SK-N-SH treated with all-trans-retinoic acid at 6 μM for 48 hours (cell line): ENCODE measurements at regions not wholly inside any gene's neighbourhood (a gene's known extent, or its start where the extent isn't known, plus 50 kb on each side); places are given as distances from the start of the nearest gene placed in this dataset.

Experiments
- ATAC-seq: fragments of 200-7000 bp; cut with Tn5 transposase; 3 replicates; pipeline ENCODE4 v1.9.1; 2020; ENCODE audit warnings: mild to moderate bottlenecking, moderate library complexity
- ARNTL ChIP-seq: fragments of 450-650 bp; formaldehyde crosslinking; IDR thresholded peaks from 2 replicates; pipeline ENCODE4 v1.5.0; 2020; ENCODE audit warnings: low read depth, mild to moderate bottlenecking, moderate library complexity, borderline replicate concordance
- CSDC2 ChIP-seq: fragments of 250-450 bp; sonication (Bioruptor Pico); IDR thresholded peaks from 2 replicates; pipeline ENCODE4 v1.5.0; 2020; ENCODE audit warnings: mild to moderate bottlenecking, moderate library complexity
- ESRRG ChIP-seq: fragments of 250-450 bp; sonication (Bioruptor Pico); IDR thresholded peaks from 2 replicates; pipeline ENCODE4 v1.6.1; 2021; ENCODE audit warnings: mild to moderate bottlenecking
- GLIS3 ChIP-seq: fragments of 250-450 bp; sonication (Bioruptor Pico); IDR thresholded peaks from 2 replicates; pipeline ENCODE4 v1.5.0; 2020; ENCODE audit warnings: mild to moderate bottlenecking, moderate library complexity
- ISL1 ChIP-seq: fragments of 250-450 bp; sonication (Bioruptor Pico); IDR thresholded peaks from 2 replicates; pipeline ENCODE4 v2.1.2; 2022; ENCODE audit warnings: mild to moderate bottlenecking, moderate library complexity
- OSR1 ChIP-seq: fragments of 250-450 bp; sonication (Bioruptor Pico); IDR thresholded peaks from 2 replicates; pipeline ENCODE4 v1.8.0; 2022; ENCODE audit warnings: moderate library complexity, mild to moderate bottlenecking, inconsistent platforms
- PPARA ChIP-seq: fragments of 250-450 bp; sonication (Bioruptor Pico); IDR thresholded peaks from 2 replicates; pipeline ENCODE4 v1.5.0; 2020; ENCODE audit warnings: mild to moderate bottlenecking, borderline replicate concordance
- RARB ChIP-seq: fragments of 250-450 bp; sonication (Bioruptor Pico); IDR thresholded peaks from 2 replicates; pipeline ENCODE4 v1.8.0; 2021; ENCODE audit warnings: mild to moderate bottlenecking, moderate library complexity
- TCF4 ChIP-seq: fragments of 250-450 bp; sonication (Bioruptor Pico); IDR thresholded peaks from 2 replicates; pipeline ENCODE4 v1.8.0; 2021; ENCODE audit warnings: mild to moderate bottlenecking, moderate library complexity, borderline replicate concordance
- TOX ChIP-seq: fragments of 250-450 bp; sonication (Bioruptor Pico); IDR thresholded peaks from 2 replicates; pipeline ENCODE4 v1.8.0; 2021; ENCODE audit warnings: mild to moderate bottlenecking, moderate library complexity, borderline replicate concordance
- ZC3H10 ChIP-seq: fragments of 250-450 bp; sonication (Bioruptor Pico); IDR thresholded peaks from 2 replicates; pipeline ENCODE4 v1.5.1; 2021; ENCODE audit warnings: mild to moderate bottlenecking, moderate library complexity
- ZFP3 ChIP-seq: fragments of 250-450 bp; sonication (Bioruptor Pico); IDR thresholded peaks from 2 replicates; pipeline ENCODE4 v1.5.0; 2020; ENCODE audit warnings: mild to moderate bottlenecking, moderate library complexity
- ZNF565 ChIP-seq: fragments of 450-650 bp; formaldehyde crosslinking; conservative IDR thresholded peaks from 2 replicates; pipeline ENCODE4 v1.5.0; 2020; ENCODE audit warnings: low read depth, mild to moderate bottlenecking, moderate library complexity
- ZNF70 ChIP-seq: fragments of 450-650 bp; formaldehyde crosslinking; IDR thresholded peaks from 2 replicates; pipeline ENCODE4 v1.5.0; 2020; ENCODE audit warnings: mild to moderate bottlenecking, moderate library complexity
- ZNF8 ChIP-seq: fragments of 450-650 bp; formaldehyde crosslinking; IDR thresholded peaks from 2 replicates; pipeline ENCODE4 v1.5.0; 2020; ENCODE audit warnings: mild to moderate bottlenecking, moderate library complexity
- TF ChIP-seq, protein P1 (sequence below): fragments of 250-450 bp; sonication (Bioruptor Pico); IDR thresholded peaks from 2 replicates; pipeline ENCODE4 v1.8.0; 2021; ENCODE audit warnings: low read depth, mild to moderate bottlenecking, moderate library complexity, borderline replicate concordance
- TF ChIP-seq, protein P2 (sequence below): fragments of 250-450 bp; sonication (Bioruptor Pico); IDR thresholded peaks from 2 replicates; pipeline ENCODE4 v1.5.1; 2021; ENCODE audit warnings: mild to moderate bottlenecking, moderate library complexity
- TF ChIP-seq, protein P3 (sequence below): fragments of 250-450 bp; sonication (Bioruptor Pico); IDR thresholded peaks from 2 replicates; pipeline ENCODE4 v1.8.0; 2020; ENCODE audit warnings: mild to moderate bottlenecking, moderate library complexity, borderline replicate concordance
- TF ChIP-seq, protein P4 (sequence below): fragments of 250-450 bp; sonication (Bioruptor Pico); IDR thresholded peaks from 2 replicates; pipeline ENCODE4 v1.5.1; 2020; ENCODE audit warnings: low read depth, mild to moderate bottlenecking, moderate library complexity

DNA sequence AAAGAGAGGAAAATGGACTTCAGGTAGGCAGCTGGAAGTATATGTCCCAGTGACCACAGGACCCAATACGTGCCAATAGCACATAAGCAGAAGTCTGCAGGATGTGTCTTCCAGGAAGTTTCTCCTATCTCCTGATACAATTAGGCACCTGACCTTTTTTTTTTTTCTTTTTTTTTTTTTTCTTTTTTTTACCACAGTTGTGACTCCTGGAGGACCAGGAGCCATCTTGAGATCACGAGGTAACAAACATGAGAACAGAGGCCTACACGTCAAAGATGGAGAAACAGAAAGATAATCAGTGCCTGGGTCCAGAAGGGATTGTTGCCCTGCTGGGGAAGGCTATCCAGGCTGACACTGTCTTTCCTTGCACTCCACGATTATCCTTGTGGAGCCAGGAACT lies 312.4 kb upstream of the NEBL start:
- TF ChIP-seq ISL1 (CRISPR knock-in tag): no peak
- no peak for TF ChIP-seq RARB (CRISPR knock-in tag)
- TF ChIP-seq ZNF565: no peak
- no peak for TF ChIP-seq ZFP3 (CRISPR knock-in tag)
- TF ChIP-seq GLIS3: no peak
- no peak for TF ChIP-seq TOX (CRISPR knock-in tag)
- TF ChIP-seq, protein P1, sequence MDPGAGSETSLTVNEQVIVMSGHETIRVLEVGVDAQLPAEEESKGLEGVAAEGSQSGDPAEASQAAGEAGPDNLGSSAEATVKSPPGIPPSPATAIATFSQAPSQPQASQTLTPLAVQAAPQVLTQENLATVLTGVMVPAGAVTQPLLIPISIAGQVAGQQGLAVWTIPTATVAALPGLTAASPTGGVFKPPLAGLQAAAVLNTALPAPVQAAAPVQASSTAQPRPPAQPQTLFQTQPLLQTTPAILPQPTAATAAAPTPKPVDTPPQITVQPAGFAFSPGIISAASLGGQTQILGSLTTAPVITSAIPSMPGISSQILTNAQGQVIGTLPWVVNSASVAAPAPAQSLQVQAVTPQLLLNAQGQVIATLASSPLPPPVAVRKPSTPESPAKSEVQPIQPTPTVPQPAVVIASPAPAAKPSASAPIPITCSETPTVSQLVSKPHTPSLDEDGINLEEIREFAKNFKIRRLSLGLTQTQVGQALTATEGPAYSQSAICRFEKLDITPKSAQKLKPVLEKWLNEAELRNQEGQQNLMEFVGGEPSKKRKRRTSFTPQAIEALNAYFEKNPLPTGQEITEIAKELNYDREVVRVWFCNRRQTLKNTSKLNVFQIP (CRISPR knock-in tag): no peak
- no peak for TF ChIP-seq ZC3H10 (CRISPR knock-in tag)
- TF ChIP-seq, protein P2, sequence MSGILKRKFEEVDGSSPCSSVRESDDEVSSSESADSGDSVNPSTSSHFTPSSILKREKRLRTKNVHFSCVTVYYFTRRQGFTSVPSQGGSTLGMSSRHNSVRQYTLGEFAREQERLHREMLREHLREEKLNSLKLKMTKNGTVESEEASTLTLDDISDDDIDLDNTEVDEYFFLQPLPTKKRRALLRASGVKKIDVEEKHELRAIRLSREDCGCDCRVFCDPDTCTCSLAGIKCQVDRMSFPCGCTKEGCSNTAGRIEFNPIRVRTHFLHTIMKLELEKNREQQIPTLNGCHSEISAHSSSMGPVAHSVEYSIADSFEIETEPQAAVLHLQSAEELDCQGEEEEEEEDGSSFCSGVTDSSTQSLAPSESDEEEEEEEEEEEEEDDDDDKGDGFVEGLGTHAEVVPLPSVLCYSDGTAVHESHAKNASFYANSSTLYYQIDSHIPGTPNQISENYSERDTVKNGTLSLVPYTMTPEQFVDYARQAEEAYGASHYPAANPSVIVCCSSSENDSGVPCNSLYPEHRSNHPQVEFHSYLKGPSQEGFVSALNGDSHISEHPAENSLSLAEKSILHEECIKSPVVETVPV (CRISPR knock-in tag): no peak
- TF ChIP-seq, protein P3, sequence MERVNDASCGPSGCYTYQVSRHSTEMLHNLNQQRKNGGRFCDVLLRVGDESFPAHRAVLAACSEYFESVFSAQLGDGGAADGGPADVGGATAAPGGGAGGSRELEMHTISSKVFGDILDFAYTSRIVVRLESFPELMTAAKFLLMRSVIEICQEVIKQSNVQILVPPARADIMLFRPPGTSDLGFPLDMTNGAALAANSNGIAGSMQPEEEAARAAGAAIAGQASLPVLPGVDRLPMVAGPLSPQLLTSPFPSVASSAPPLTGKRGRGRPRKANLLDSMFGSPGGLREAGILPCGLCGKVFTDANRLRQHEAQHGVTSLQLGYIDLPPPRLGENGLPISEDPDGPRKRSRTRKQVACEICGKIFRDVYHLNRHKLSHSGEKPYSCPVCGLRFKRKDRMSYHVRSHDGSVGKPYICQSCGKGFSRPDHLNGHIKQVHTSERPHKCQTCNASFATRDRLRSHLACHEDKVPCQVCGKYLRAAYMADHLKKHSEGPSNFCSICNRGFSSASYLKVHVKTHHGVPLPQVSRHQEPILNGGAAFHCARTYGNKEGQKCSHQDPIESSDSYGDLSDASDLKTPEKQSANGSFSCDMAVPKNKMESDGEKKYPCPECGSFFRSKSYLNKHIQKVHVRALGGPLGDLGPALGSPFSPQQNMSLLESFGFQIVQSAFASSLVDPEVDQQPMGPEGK (CRISPR knock-in tag): no peak
- ATAC-seq: no peak

DNA sequence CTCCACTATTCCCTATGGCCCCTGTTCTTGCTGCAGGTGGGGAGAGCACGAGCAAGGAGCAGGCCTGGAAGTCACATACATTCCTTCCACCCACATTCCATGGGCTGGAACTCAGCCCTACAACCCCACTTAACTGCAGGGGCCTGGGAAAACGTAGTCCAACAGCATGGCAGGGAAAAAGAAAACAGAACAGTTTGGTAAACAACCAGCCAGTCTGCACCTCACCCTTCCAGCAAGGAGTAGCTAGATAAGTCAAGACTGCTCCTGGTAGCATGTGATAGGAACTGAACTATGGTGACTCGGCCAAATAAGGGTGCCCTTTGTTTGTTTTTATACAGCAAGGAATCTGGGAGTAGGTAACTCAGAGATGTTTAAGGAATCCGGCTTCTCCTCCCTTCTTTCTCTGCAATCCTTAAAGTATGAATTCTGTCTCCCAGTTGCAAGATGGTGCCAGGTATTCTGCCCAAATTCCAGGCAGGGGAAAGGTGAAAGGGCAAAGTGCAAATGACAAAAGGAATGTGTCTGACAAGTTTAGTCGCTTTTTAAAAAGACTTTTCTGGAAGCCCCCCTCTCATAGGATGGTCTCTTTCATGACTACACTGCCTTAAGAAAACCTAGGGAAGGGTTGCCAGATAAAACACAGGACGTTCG lies 311.7 kb upstream of the NEBL start:
- no peak for ATAC-seq
- TF ChIP-seq GLIS3 (no peak), PPARA (CRISPR knock-in tag) (no peak), ARNTL (CRISPR knock-in tag) (no peak), ESRRG (CRISPR knock-in tag) (no peak), CSDC2 (CRISPR knock-in tag) (no peak), ISL1 (CRISPR knock-in tag) (no peak), ZC3H10 (CRISPR knock-in tag) (no peak), TCF4 (CRISPR knock-in tag) (no peak), TOX (CRISPR knock-in tag) (no peak), RARB (CRISPR knock-in tag) (no peak), ZNF8 (no peak)
- TF ChIP-seq, protein P4, sequence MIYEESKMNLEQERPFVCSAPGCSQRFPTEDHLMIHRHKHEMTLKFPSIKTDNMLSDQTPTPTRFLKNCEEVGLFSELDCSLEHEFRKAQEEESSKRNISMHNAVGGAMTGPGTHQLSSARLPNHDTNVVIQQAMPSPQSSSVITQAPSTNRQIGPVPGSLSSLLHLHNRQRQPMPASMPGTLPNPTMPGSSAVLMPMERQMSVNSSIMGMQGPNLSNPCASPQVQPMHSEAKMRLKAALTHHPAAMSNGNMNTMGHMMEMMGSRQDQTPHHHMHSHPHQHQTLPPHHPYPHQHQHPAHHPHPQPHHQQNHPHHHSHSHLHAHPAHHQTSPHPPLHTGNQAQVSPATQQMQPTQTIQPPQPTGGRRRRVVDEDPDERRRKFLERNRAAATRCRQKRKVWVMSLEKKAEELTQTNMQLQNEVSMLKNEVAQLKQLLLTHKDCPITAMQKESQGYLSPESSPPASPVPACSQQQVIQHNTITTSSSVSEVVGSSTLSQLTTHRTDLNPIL (CRISPR knock-in tag): no peak
- TF ChIP-seq, protein P3 (CRISPR knock-in tag): no peak
- TF ChIP-seq, protein P2 (CRISPR knock-in tag): no peak

DNA sequence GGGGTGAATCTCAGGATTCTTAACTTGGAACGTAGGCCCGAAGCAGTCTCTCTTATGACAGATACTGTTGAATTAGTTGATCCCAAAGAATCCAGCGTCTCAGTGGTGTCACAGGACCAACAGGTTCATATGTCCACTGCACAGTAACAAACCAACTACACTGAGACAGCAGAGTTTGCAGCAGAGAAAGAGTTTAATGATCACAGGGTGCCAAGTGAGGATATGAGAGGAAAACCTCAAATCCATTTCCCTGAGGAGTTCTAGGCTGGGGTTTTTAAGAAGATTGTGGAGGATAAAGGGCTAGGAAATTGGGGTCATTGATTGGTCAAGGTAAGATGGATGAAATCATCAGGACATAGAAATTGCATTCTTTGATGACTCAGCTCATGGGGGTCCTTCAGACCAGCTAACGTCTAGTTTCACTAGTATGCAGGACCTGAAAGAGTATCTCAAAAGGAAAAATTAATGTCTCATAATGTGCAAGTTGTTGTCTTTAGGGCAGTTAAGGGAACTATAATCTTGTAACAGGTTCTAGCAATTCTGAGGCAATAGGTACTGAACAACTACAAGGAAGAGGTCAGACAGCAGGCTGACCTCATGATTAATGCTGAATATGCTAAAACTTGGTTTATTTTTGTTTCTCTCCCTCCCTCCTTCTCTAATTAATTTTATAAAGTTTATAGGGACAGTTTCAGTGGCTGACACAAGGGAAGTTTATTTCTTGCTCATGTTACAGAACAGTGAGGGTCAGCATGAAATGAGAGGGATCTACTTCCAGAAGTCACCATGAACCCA lies 310.9 kb upstream of the NEBL start:
- ATAC-seq: no peak
- TF ChIP-seq ARNTL (CRISPR knock-in tag) (no peak), PPARA (CRISPR knock-in tag) (no peak), ESRRG (CRISPR knock-in tag) (no peak), ZNF70 (CRISPR knock-in tag) (no peak), OSR1 (CRISPR knock-in tag) (no peak), ISL1 (CRISPR knock-in tag) (no peak)
- TF ChIP-seq, protein P1 (CRISPR knock-in tag): no peak
- TF ChIP-seq, protein P3 (CRISPR knock-in tag): no peak
